ENCODE measurements at regions not wholly inside any gene's neighbourhood (a gene's known extent, or its start where the extent isn't known, plus 50 kb on each side); places are given as distances from the start of the nearest gene placed in this dataset.

DNA sequence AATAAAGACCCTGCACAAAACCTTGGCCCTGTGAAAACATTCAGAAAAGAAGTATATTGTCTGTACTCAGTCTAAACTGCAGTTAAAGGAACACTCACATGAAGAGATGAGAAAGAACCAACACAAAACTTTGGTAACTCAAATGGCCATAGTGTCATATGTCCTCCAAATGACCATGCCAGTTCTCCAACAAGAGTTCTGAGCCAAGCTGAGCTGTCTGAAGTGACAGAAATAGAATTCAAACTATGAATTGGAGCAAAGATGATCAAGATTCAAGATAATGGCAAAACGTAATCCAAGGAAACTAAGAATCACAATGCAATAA lies 739.3 kb upstream of the NDST4 start:
- FAIRE-seq: no peak
- TF ChIP-seq POU2F2 (IDR thresholded peaks at IDR 0.05; ENCODE audit: low read depth, low read length) (no peak), POLR2A (IDR thresholded peaks at IDR 0.05; ENCODE audit: low read depth, low read length) (no peak), PAX5 (IDR thresholded peaks at IDR 0.05; ENCODE audit: insufficient read depth, low read length, severe bottlenecking) (no peak), TAF1 (IDR thresholded peaks at IDR 0.05; ENCODE audit: low read depth, low read length) (no peak), SPI1 (IDR thresholded peaks at IDR 0.05; ENCODE audit: low read depth, low read length) (no peak)
- no peak for DNase-seq (ENCODE audit: insufficient read length, low spot score)

DNA sequence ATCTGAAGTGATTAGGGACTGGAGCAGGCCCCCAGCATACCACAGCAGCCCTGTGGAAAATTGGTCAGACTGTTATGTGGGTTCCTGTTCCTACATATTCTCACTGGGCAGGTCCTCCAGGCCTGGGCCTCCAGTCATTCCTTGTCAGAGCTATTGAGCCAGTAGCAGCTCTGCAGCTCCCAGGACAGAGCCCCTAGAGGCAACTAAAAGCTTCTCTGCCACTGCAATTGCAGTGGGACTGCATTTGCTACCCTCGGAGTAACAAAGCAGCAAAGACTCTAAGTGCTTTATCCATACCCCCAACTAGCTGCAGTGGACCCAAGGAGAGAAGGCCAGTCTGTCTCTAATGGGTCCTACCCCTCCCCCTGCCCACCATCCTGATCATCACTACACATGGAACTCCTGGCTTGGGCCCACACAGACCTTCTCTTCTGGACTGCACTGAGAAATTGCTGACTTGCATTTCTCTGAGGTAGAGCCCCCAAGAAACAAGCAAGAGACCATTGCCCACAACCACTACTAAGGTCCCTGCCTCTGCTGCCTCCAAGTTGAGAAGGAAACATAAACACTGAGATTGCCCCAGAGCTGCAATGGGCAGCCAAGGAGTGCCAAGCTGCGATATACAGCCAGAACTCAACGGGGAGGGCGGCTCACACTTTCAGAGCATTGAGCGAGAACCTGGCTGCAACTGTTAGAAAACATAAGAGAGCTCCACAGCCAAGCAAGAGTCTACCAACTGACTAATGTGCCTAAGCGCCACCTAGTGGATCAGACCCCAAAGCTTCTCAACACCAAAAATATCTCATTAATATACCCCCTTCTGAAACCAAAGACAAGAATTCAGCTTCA lies 738.7 kb upstream of the NDST4 start:
- FAIRE-seq (peak; percentile 71), DNase-seq (ENCODE audit: insufficient read length, low spot score) (peak; percentile 14)

DNA sequence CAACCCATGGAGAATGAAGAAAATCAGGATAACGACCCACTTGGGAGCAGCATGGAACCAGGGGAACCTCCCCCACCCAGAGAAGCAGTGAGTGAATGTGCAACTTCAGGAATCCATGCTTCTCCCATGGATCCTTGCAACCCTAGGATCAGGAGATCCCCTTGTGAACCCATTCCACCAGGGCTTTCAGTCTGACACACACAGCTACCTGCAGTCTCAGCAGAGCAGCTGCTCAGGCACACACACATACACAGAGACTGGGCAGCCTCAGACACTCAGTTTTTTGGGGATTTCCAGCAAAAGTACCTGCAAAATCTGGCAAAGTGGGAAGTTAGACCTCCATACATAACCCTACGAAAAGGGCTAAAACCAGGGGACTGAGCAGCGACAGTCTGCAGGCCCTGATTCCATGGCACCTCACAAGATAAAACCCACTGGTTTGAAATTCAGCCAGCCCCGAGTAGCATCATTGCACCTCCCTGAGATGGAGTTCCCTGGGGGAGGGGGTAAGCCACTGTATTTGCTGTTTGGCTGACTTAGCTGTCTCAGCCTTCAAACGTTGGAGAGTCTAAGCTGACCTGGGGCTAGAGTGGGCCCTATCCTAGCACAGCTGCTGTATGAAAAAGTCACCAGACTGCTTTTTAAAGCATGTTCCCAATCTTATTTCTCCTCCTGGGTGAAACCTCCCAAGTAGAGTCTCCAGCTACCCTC lies 737.5 kb upstream of the NDST4 start:
- FAIRE-seq (no peak), DNase-seq (ENCODE audit: insufficient read length, low spot score) (no peak)
- TF ChIP-seq POLR2A (IDR thresholded peaks at IDR 0.05; ENCODE audit: low read depth, low read length): no peak

More for the DNA sequence above, 738.7 kb upstream of the NDST4 start:
- TF ChIP-seq POU2F2 (IDR thresholded peaks at IDR 0.05; ENCODE audit: low read depth, low read length) (no peak), POLR2A (IDR thresholded peaks at IDR 0.05; ENCODE audit: low read depth, low read length) (no peak), SPI1 (IDR thresholded peaks at IDR 0.05; ENCODE audit: low read depth, low read length) (no peak), PAX5 (IDR thresholded peaks at IDR 0.05; ENCODE audit: insufficient read depth, low read length, severe bottlenecking) (no peak), TAF1 (IDR thresholded peaks at IDR 0.05; ENCODE audit: low read depth, low read length) (no peak), POLR2AphosphoS5 (IDR thresholded peaks at IDR 0.05; ENCODE audit: low read depth, low read length) (no peak)

DNA sequence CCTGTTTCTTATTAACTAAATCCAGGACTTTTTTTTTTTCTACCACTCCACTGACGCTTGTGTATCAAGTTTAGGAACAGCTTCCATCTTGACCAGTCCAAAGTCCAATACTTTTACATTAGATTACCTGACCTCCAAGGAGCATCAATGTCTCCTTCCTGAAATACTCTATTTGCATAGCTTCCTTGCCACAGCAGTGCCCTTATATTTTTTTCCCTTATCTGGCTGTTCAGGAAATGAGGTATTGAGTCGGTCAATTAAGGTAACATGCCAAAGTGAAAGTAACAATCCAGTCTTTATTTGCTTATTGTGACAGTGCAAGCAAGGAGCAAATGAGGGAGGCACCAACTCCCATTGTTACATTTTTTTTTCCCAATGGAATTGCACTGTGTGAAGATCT lies 730.8 kb upstream of the NDST4 start:
- FAIRE-seq (no peak), DNase-seq (ENCODE audit: insufficient read length, low spot score) (no peak)
- TF ChIP-seq SPI1 (IDR thresholded peaks at IDR 0.05; ENCODE audit: low read depth, low read length): no peak
- TF ChIP-seq TAF1 (IDR thresholded peaks at IDR 0.05; ENCODE audit: low read depth, low read length): no peak
- TF ChIP-seq POLR2AphosphoS5 (IDR thresholded peaks at IDR 0.05; ENCODE audit: low read depth, low read length): no peak
- TF ChIP-seq PAX5 (IDR thresholded peaks at IDR 0.05; ENCODE audit: insufficient read depth, low read length, severe bottlenecking): no peak
- no peak for TF ChIP-seq POLR2A (IDR thresholded peaks at IDR 0.05; ENCODE audit: low read depth, low read length)
- TF ChIP-seq POU2F2 (IDR thresholded peaks at IDR 0.05; ENCODE audit: low read depth, low read length): no peak

DNA sequence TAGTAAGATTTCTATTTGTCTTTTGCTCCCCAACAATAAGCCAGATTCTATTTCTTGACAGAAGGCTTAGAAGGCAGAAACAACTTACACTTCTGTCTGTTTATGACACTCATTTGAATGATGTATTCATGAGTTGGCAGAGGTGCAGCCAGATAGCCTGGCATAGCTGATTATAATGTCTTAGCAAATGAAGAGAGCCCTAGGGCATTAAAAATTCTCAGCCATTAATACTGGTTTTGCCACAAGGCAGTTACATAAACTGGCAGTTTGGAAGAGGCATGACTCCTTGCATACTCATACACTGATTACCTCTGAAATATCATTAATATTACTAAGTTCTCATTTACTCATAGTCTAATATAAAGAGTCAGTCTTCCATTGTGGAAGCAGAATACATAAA lies 728.5 kb upstream of the NDST4 start:
- DNase-seq (ENCODE audit: insufficient read length, low spot score): no peak
- no peak for TF ChIP-seq SPI1 (IDR thresholded peaks at IDR 0.05; ENCODE audit: low read depth, low read length)
- no peak for TF ChIP-seq PAX5 (IDR thresholded peaks at IDR 0.05; ENCODE audit: insufficient read depth, low read length, severe bottlenecking)
- TF ChIP-seq TAF1 (IDR thresholded peaks at IDR 0.05; ENCODE audit: low read depth, low read length): no peak
- TF ChIP-seq POU2F2 (IDR thresholded peaks at IDR 0.05; ENCODE audit: low read depth, low read length): no peak
- no peak for TF ChIP-seq POLR2A (IDR thresholded peaks at IDR 0.05; ENCODE audit: low read depth, low read length)
- TF ChIP-seq POLR2AphosphoS5 (IDR thresholded peaks at IDR 0.05; ENCODE audit: low read depth, low read length): no peak
- FAIRE-seq: no peak

DNA sequence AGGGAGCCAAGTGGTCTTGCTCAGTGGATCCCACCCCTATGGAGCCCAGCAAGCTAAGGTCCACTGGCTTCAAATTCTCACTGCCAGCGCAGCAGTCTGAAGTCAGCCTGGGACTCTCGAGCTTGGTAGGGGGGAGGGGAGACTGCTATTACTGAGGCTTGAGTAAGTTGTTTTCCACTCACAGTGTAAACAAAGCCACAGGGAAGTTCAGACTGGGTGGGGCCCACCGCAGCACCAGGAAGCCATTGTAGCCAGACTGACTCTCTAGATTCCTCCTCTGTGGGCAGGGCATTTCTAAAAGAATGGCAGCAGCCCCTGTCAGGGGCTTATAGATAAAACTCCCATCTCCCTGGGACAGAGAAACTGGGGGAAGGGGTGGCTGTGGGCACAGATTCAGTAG lies 721.0 kb upstream of the NDST4 start:
- TF ChIP-seq POU2F2 (IDR thresholded peaks at IDR 0.05; ENCODE audit: low read depth, low read length): no peak
- no peak for TF ChIP-seq SPI1 (IDR thresholded peaks at IDR 0.05; ENCODE audit: low read depth, low read length)
- no peak for FAIRE-seq
- DNase-seq (ENCODE audit: insufficient read length, low spot score): no peak

DNA sequence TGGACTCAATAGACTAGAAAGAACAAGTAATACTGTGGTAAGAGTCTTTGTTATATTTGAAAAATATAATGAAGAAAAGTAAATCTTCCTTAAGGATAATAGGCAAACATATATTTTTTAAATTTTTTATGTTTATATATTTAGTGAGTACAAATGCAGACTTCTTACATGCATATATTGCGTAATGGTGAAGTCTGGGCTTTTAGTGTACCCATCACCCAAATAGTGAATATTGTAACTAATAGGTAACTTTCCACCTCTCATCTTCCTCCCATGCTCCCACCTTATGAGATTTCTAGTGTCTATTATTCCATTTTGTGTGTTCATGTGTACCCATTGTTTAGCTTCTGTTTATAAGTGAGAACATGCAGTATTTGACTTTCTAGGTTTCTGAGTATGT lies 711.2 kb upstream of the NDST4 start:
- FAIRE-seq (no peak), DNase-seq (ENCODE audit: insufficient read length, low spot score) (no peak)
- TF ChIP-seq TAF1 (IDR thresholded peaks at IDR 0.05; ENCODE audit: low read depth, low read length) (no peak), POU2F2 (IDR thresholded peaks at IDR 0.05; ENCODE audit: low read depth, low read length) (no peak), PAX5 (IDR thresholded peaks at IDR 0.05; ENCODE audit: insufficient read depth, low read length, severe bottlenecking) (no peak), POLR2AphosphoS5 (IDR thresholded peaks at IDR 0.05; ENCODE audit: low read depth, low read length) (no peak), POLR2A (IDR thresholded peaks at IDR 0.05; ENCODE audit: low read depth, low read length) (no peak), SPI1 (IDR thresholded peaks at IDR 0.05; ENCODE audit: low read depth, low read length) (no peak)

DNA sequence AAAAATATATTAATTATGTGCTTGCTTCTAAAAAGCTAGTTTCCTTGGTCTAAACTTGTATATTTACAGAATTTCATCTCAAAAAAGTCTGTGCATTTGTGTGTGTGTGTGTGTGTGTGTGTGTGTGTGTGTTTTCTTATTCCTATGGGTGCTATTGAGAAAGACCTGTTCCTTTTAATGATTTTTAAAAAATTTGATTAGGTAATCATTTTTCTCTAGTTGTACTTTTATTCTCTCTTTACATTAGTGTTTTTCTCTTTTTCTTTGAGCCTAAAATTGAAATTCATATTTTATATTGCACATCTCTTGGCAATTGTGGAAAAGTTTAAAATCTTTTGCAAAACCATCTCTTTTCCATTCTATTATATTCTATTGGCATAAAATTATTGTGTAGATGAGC lies 690.4 kb upstream of the NDST4 start:
- TF ChIP-seq POLR2A (IDR thresholded peaks at IDR 0.05; ENCODE audit: low read depth, low read length): no peak
- no peak for TF ChIP-seq POU2F2 (IDR thresholded peaks at IDR 0.05; ENCODE audit: low read depth, low read length)
- TF ChIP-seq SPI1 (IDR thresholded peaks at IDR 0.05; ENCODE audit: low read depth, low read length): no peak
- TF ChIP-seq TAF1 (IDR thresholded peaks at IDR 0.05; ENCODE audit: low read depth, low read length): no peak
- TF ChIP-seq PAX5 (IDR thresholded peaks at IDR 0.05; ENCODE audit: insufficient read depth, low read length, severe bottlenecking): no peak
- TF ChIP-seq POLR2AphosphoS5 (IDR thresholded peaks at IDR 0.05; ENCODE audit: low read depth, low read length): no peak
- FAIRE-seq: no peak
- no peak for DNase-seq (ENCODE audit: insufficient read length, low spot score)

DNA sequence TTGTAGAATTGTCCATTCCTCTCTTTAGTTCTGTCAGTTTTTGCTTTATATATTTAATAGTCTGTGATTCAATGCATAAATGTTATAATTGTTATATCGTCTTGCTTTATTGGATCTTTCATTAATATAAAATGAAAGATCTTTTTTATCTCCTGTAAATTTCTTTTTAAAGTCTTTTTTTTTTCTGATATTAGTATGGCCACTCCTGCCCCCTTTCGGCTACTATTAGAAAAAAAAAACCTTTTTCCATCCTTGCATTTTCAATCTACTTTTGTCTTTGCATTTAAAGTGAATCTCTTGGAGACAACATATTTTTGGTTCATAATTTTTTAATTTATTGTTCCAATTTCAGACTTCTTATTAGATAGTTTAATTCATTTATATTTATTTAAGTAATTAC lies 677.4 kb upstream of the NDST4 start:
- no peak for DNase-seq (ENCODE audit: insufficient read length, low spot score)
- no peak for FAIRE-seq
- TF ChIP-seq SPI1 (IDR thresholded peaks at IDR 0.05; ENCODE audit: low read depth, low read length): no peak
- no peak for TF ChIP-seq TAF1 (IDR thresholded peaks at IDR 0.05; ENCODE audit: low read depth, low read length)
- TF ChIP-seq PAX5 (IDR thresholded peaks at IDR 0.05; ENCODE audit: insufficient read depth, low read length, severe bottlenecking): no peak
- TF ChIP-seq POU2F2 (IDR thresholded peaks at IDR 0.05; ENCODE audit: low read depth, low read length): no peak
- no peak for TF ChIP-seq POLR2A (IDR thresholded peaks at IDR 0.05; ENCODE audit: low read depth, low read length)
- TF ChIP-seq POLR2AphosphoS5 (IDR thresholded peaks at IDR 0.05; ENCODE audit: low read depth, low read length): no peak

Measured in GM12891 (cell line).